ENCODE measurements at regions not wholly inside any gene's neighbourhood (a gene's known extent, or its start where the extent isn't known, plus 50 kb on each side); places are given as distances from the start of the nearest gene placed in this dataset.

DNA sequence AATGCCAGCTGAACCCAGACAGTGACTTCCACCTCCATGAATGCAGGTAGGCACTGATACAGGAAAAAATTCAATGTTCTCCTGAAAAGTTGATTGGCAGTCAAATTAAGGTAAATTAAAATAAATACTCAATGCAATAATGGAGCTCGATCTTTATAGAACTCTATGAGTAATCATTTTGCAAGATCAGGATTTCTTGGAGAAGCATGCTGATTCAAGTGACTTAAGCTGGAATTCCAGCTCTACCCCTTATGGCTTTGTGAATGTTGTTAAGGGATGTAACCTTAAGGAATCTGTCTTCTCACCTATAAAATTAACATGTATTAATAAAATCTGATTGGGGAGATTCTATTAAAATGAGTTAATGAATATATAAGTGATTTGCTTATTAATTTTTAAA, 145.1 kb downstream of the QPCT start:
- Histone ChIP-seq H3K27ac (ENCODE audit: low read depth, low read length, poor library complexity, severe bottlenecking) (no peak overlapping the region), H3K9me3 (ENCODE audit: low read length) (no peaks in the 10 kb centered on the region), H3K4me2 (ENCODE audit: low read length) (no peak overlapping the region), H3K4me1 (ENCODE audit: insufficient read depth, low read length, poor library complexity, severe bottlenecking) (no peaks in the 10 kb centered on the region), H3K9me2 (ENCODE audit: insufficient read depth, low read length) (no peaks in the 10 kb centered on the region), H3K4me3 (ENCODE audit: low read depth, low read length, poor library complexity, severe bottlenecking) (no peak overlapping the region), H3K79me2 (ENCODE audit: insufficient read depth, low read depth, low read length) (no peaks in the 10 kb centered on the region), H2AFZ (ENCODE audit: low read length) (no peak overlapping the region), H4K20me1 (ENCODE audit: insufficient read depth, low read length) (no peaks in the 10 kb centered on the region), H3K36me3 (ENCODE audit: insufficient read depth, low read length) (no peaks in the 10 kb centered on the region)
- intact Hi-C loops (cut with micrococcal nuclease; ENCODE audit: unreplicated experiment): no loop called here
- CTCF ChIA-PET (ENCODE audit: unreplicated experiment): no interaction called here
- no peak for DNase-seq (ENCODE audit: low spot score)
- TF ChIP-seq, protein P1, sequence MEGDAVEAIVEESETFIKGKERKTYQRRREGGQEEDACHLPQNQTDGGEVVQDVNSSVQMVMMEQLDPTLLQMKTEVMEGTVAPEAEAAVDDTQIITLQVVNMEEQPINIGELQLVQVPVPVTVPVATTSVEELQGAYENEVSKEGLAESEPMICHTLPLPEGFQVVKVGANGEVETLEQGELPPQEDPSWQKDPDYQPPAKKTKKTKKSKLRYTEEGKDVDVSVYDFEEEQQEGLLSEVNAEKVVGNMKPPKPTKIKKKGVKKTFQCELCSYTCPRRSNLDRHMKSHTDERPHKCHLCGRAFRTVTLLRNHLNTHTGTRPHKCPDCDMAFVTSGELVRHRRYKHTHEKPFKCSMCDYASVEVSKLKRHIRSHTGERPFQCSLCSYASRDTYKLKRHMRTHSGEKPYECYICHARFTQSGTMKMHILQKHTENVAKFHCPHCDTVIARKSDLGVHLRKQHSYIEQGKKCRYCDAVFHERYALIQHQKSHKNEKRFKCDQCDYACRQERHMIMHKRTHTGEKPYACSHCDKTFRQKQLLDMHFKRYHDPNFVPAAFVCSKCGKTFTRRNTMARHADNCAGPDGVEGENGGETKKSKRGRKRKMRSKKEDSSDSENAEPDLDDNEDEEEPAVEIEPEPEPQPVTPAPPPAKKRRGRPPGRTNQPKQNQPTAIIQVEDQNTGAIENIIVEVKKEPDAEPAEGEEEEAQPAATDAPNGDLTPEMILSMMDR (conservative IDR thresholded peaks at IDR 0.05; ENCODE audit: low read length): no peak
- no peak for TF ChIP-seq EZH2phosphoT487 (IDR thresholded peaks at IDR 0.05; ENCODE audit: borderline replicate concordance, low read depth, low read length)
- POLR2A ChIA-PET: interaction anchor here (0.7 kb wide), 1 partner anchor 16 kb away, joined by 3 read pairs; no protein-coding TSS in a partner anchor
- BruUV-seq (replicated peaks): no TSS peak

DNA sequence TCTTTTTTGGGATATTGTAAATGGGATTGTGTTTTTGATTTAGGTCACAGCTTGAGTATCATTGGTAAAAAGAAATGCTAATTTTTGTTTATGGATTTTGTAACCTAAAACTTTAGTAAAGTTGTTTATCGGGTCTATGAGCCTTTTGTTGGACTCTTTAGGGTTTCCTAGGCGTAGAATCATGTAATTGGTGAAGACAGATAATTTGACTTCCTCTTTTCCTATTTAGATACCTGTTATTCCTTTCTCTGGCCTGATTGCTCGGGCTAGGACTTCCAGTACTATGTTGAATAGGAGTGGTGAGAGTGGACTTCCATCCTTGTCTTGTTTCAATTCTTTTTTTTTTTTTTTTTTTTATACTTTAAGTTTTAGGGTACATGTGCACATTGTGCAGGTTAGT, 149.0 kb downstream of the QPCT start:
- Histone ChIP-seq H3K79me2 (ENCODE audit: insufficient read depth, low read depth, low read length) (no peaks in the 10 kb centered on the region), H3K4me1 (ENCODE audit: insufficient read depth, low read length, poor library complexity, severe bottlenecking) (no peaks in the 10 kb centered on the region), H2AFZ (ENCODE audit: low read length) (no peak overlapping the region), H3K4me3 (ENCODE audit: low read depth, low read length, poor library complexity, severe bottlenecking) (no peak overlapping the region), H3K36me3 (ENCODE audit: insufficient read depth, low read length) (no peaks in the 10 kb centered on the region), H4K20me1 (ENCODE audit: insufficient read depth, low read length) (no peaks in the 10 kb centered on the region), H3K4me2 (ENCODE audit: low read length) (no peak overlapping the region), H3K9me3 (ENCODE audit: low read length) (no peaks in the 10 kb centered on the region), H3K27ac (ENCODE audit: low read depth, low read length, poor library complexity, severe bottlenecking) (no peak overlapping the region), H3K9me2 (ENCODE audit: insufficient read depth, low read length) (no peaks in the 10 kb centered on the region)
- TF ChIP-seq, protein P1 (conservative IDR thresholded peaks at IDR 0.05; ENCODE audit: low read length): no peak
- TF ChIP-seq EZH2phosphoT487 (IDR thresholded peaks at IDR 0.05; ENCODE audit: borderline replicate concordance, low read depth, low read length): no peak
- no peak for DNase-seq (ENCODE audit: low spot score)
- ChIA-PET POLR2A (no interaction called here), CTCF (ENCODE audit: unreplicated experiment) (no interaction called here)
- BruUV-seq (replicated peaks): no TSS peak
- intact Hi-C loops (cut with micrococcal nuclease; ENCODE audit: unreplicated experiment): no loop called here

DNA sequence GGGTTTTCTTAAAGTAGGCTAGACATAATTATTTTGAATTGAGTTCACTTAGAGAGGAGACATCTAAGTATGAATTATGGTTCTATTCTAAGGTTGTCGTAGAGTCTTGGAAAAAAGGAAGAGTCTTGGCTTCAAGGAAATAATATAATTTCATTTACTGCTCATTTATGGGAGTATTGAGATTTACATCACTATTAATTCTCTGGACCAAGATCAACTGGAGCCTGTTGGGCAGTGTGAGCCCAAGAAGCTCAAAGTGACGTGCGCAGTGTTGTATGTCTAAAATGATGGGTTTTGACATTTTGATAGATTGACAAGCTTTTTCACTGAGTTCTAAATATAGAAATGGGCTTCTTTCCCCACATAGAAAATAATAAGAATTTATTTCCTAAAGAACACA, 154.7 kb downstream of the QPCT start:
- no TSS peak for BruUV-seq (replicated peaks)
- Histone ChIP-seq H3K4me3 (ENCODE audit: low read depth, low read length, poor library complexity, severe bottlenecking) (no peak overlapping the region), H3K4me2 (ENCODE audit: low read length) (no peak overlapping the region), H3K79me2 (ENCODE audit: insufficient read depth, low read depth, low read length) (no peaks in the 10 kb centered on the region), H3K27ac (ENCODE audit: low read depth, low read length, poor library complexity, severe bottlenecking) (no peak overlapping the region), H3K9me2 (ENCODE audit: insufficient read depth, low read length) (no peaks in the 10 kb centered on the region), H4K20me1 (ENCODE audit: insufficient read depth, low read length) (no peaks in the 10 kb centered on the region), H3K9me3 (ENCODE audit: low read length) (no peaks in the 10 kb centered on the region), H3K36me3 (ENCODE audit: insufficient read depth, low read length) (no peaks in the 10 kb centered on the region), H2AFZ (ENCODE audit: low read length) (no peak overlapping the region), H3K4me1 (ENCODE audit: insufficient read depth, low read length, poor library complexity, severe bottlenecking) (no peaks in the 10 kb centered on the region)
- DNase-seq (ENCODE audit: low spot score): no peak
- ChIA-PET CTCF (ENCODE audit: unreplicated experiment) (no interaction called here), POLR2A (no interaction called here)
- intact Hi-C loops (cut with micrococcal nuclease; ENCODE audit: unreplicated experiment): no loop called here
- TF ChIP-seq, protein P1 (conservative IDR thresholded peaks at IDR 0.05; ENCODE audit: low read length): no peak
- no peak for TF ChIP-seq EZH2phosphoT487 (IDR thresholded peaks at IDR 0.05; ENCODE audit: borderline replicate concordance, low read depth, low read length)
